Mesodermal cell (in vitro differentiated cells): ENCODE measurements at regions not wholly inside any gene's neighbourhood (a gene's known extent, or its start where the extent isn't known, plus 50 kb on each side); places are given as distances from the start of the nearest gene placed in this dataset.
A peak's percentile ranks its signal among the peaks of the same experiment; 100 is the strongest.

Experiments used
- H3K27ac ChIP-seq: 2 replicates; pipeline ENCODE4 v1.7.0; 2013; ENCODE audit warnings: mild to moderate bottlenecking, low read depth, low read length, moderate library complexity; ENCODE audit not compliant: severe bottlenecking
- H3K36me3 ChIP-seq: 2 replicates; pipeline ENCODE4 v1.7.1; 2013; ENCODE audit warnings: mild to moderate bottlenecking, low read length, moderate library complexity; ENCODE audit not compliant: control insufficient read depth, insufficient read depth
- H3K4me1 ChIP-seq: one replicate; pipeline ENCODE4 v1.7.1; 2013; ENCODE audit warnings: mild to moderate bottlenecking, low read length; ENCODE audit not compliant: insufficient read depth, control insufficient read depth, poor library complexity, severe bottlenecking
- H3K4me3 ChIP-seq: 2 replicates; pipeline ENCODE4 v1.7.0; 2013; ENCODE audit warnings: low read length, control low read depth, mild to moderate bottlenecking; ENCODE audit not compliant: insufficient read depth, poor library complexity, severe bottlenecking; ENCODE audit errors: extremely low read depth
- H3K9me3 ChIP-seq: 2 replicates; pipeline ENCODE4 v1.7.1; 2013; ENCODE audit warnings: mild to moderate bottlenecking, low read length, moderate library complexity; ENCODE audit not compliant: control insufficient read depth
- WGBS, 2 experiments: methylation state at CpG; one replicate each; pipeline ENCODE4 v1.1.5; 2013; ENCODE audit warnings: missing lambda C conversion rate in 2 of 2; ENCODE audit not compliant: insufficient coverage in 2 of 2; 5-methylcytosine and 5-hydroxymethylcytosine counted together

DNA sequence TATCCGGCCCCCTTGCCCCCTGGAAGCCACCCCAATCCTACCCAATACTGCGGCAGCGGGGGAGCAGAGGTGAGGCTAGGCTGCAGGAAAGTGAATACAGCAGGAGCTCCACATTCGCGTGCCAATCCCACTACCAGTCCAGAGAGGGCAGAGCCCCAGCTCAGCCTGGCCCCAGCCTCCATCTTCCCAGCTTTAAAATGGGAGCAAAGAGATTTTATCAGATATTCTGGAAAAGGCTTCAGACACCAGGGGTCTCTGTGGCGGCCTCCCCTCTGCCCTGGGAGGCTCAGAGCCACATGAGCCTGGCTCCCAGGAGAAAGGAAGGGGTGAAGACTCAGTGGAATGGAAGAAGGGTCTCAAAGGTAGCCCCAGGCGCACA lies 72.7 kb downstream of the NCOR2 start:
- WGBS, 2 experiments, result 92 to 100% methylated on average over 3 to 6 of the region's 7 CpGs

DNA sequence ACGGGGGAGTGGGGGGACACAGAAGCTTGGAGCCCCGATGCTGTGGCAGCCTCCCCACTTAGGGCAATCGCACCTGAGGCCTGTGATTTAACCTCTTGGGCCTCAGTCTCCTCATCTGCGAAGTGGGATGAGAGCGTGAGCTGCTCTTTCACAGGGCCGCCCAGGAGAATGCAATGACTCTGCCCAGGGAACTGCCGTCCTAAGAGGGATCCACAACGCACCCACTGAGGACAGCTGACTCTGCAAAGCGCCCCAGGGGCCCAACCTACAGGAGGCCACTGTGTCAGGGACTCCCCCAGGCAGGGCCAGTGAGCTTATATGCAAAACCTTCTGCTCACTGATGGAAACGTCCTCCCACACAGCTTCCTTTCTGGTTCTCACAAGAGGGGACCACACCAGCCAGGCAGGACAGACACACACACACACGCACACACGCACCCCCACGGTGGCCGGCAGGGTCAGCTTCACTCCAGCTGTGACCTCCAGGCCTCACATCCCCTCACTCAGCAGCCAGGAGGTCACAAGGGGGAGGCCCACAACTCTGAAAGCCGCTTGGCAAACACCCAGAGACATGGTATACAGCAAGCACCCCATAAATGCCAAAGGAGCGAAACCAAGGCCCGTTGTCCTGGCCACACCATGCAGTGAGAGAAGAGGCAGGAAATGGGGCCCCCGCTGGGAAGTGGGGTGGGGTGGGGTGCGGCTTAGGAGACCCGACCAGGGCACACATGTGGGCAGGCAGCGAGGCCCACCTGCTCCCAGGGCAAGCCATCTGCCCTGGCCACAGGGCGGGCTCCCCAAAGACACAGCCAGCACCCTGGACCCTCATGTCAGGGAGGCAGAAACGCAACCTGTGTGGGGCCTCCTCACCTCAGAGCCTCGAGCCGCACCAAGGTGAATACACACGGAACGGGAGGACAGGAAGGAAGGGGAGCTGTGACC lies 73.3 kb downstream of the NCOR2 start:
- Histone ChIP-seq H3K4me3 (no peak overlapping the region), H3K4me1 (peaks cover 15% of the 10 kb centered on the region), H3K27ac (no peak overlapping the region), H3K36me3 (peaks cover 47% of the 10 kb centered on the region), H3K9me3 (no peaks in the 10 kb centered on the region)
- 94 to 95% methylated on average over 19 to 23 of the region's 27 CpGs for WGBS, 2 experiments

More for the DNA sequence above, 72.7 kb downstream of the NCOR2 start:
- Histone ChIP-seq H3K4me3 (no peak overlapping the region), H3K4me1 (peaks cover 22% of the 10 kb centered on the region), H3K9me3 (no peaks in the 10 kb centered on the region), H3K27ac (no peak overlapping the region), H3K36me3 (peaks cover 44% of the 10 kb centered on the region)

DNA sequence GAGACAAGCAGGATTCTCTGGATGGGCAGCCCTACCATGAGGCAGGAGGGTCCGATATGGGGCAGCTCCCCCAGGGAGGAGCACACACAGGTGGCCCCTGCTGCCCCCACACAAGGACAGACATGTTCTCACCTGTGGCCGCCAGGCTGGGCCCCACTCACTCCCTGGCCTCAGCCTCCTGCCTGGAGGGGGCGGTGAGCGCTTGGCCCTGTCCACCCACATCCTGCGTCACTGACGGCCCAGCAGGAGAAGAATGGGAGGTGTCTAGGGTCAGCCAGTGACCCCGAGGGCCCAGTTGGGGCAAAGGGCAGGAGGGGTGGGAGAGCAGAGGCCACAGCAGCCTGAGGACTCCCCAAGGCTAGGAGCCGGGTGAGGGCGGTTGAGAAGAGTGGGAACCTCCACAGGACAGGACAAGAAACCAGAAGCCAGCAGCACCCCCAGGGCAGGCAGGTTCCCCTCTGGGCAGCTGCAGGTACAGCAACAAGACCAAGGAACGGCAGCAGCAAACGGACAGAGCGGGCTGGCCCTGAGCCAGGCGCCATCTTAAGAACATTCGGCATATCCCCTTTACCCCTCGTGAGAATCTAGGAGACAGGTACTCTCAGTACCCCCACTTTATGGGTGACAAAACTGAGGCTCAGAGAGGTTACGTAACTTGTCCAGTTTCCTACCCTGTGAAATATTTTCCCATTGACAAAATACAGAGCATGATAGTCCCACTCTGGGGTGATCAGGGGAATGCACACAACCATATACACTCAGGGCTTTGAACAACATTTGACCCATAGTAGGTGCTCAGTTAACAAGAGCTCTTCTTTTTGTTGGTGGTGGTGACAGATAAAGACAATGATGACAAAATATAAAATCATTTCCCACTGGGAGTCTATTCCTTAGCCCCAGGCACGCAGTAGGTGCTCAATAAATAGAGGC lies 74.3 kb downstream of the NCOR2 start:
- Histone ChIP-seq H3K9me3 (no peaks in the 10 kb centered on the region), H3K36me3 (peaks cover 47% of the 10 kb centered on the region), H3K4me3 (no peak overlapping the region), H3K27ac (no peak overlapping the region), H3K4me1 (peaks cover 9% of the 10 kb centered on the region)
- WGBS, 2 experiments, result 82 to 86% methylated on average over 9 to 16 of the region's 17 CpGs

DNA sequence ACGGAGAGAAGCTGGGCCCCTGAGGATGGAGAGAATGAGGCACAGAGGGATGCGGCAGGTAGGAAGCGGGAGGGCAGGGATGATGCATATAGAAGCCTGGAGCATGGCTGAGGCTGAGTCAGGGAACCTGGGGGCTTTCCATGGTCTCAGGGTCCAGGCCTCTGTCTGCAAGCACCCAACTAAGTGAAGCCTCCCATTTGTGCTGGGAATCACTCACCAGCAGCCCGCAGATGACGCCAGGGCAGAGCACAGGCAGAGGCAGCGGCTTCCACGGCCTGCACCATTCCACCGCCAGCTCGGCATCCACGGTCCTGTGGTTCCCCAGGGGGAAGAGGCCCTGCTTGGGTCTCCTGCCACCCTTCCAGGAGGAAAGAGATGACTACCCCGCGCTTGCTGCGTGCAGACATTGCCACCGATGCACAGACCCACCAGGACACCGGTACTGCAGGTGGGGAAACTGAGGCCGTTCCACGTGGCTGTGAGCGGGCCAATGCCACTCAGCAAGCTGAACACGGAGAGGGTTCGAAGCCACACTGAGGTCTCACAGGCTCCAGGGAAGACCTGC lies 75.5 kb downstream of the NCOR2 start:
- H3K4me3 ChIP-seq, result no peak overlapping the region
- no peaks in the 10 kb centered on the region for H3K9me3 ChIP-seq
- 96 to 98% methylated on average over 18 to 19 of the region's 20 CpGs for WGBS, 2 experiments
- peaks cover 50% of the 10 kb centered on the region for H3K36me3 ChIP-seq
- H3K27ac ChIP-seq, result no peak overlapping the region
- peaks cover 3% of the 10 kb centered on the region for H3K4me1 ChIP-seq

DNA sequence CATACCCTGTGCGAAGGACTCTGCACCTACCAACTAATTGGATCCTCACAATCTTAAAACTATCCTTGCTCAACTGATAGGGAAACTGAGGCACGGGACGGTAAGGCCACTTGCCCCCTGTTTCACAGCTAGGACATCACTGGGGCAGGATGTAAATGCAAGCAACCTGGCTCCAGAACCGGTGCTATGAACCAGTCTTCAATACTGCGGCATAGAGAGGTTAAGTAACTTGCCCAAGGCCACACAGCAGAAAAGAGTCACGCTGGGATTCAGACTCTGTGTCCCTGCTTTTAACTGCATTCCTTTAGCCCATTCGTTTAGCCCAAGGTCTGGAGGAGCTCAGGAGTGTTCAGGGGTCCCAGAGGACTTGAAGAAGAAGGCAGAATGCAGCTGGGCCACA lies 76.1 kb downstream of the NCOR2 start:
- no peak overlapping the region for H3K4me3 ChIP-seq
- H3K9me3 ChIP-seq, result no peaks in the 10 kb centered on the region
- H3K36me3 ChIP-seq, result peaks cover 54% of the 10 kb centered on the region
- 87 to 95% methylated on average over 7 of the region's 7 CpGs for WGBS, 2 experiments
- no peak overlapping the region for H3K27ac ChIP-seq
- no peaks in the 10 kb centered on the region for H3K4me1 ChIP-seq

GRCh38 chr12:124490584-124491305 lies 76.7 kb downstream of the NCOR2 start:
- Histone ChIP-seq H3K9me3 (no peaks in the 10 kb centered on the region), H3K4me3 (no peak overlapping the region), H3K36me3 (peaks cover 60% of the 10 kb centered on the region), H3K4me1 (no peaks in the 10 kb centered on the region), H3K27ac (no peak overlapping the region)
- 84 to 94% methylated on average over 11 to 14 of the region's 17 CpGs for WGBS, 2 experiments

GRCh38 chr12:124489915-124490583 lies 77.4 kb downstream of the NCOR2 start:
- H3K4me3 ChIP-seq, result no peak overlapping the region
- WGBS, 2 experiments, result 97 to 99% methylated on average over 8 to 9 of the region's 9 CpGs
- no peaks in the 10 kb centered on the region for H3K9me3 ChIP-seq
- H3K27ac ChIP-seq, result no peak overlapping the region
- peaks cover 60% of the 10 kb centered on the region for H3K36me3 ChIP-seq
- no peaks in the 10 kb centered on the region for H3K4me1 ChIP-seq

GRCh38 chr12:124489220-124489619 lies 78.2 kb downstream of the NCOR2 start:
- WGBS, 2 experiments, result 97 to 100% methylated on average over 3 of the region's 6 CpGs
- Histone ChIP-seq H3K9me3 (no peaks in the 10 kb centered on the region), H3K4me3 (no peak overlapping the region), H3K36me3 (peaks cover 61% of the 10 kb centered on the region), H3K27ac (no peak overlapping the region), H3K4me1 (no peaks in the 10 kb centered on the region)

GRCh38 chr12:124488520-124488919 lies 78.9 kb downstream of the NCOR2 start:
- Histone ChIP-seq H3K27ac (peak overlapping the region; percentile 10), H3K4me1 (no peaks in the 10 kb centered on the region), H3K9me3 (no peaks in the 10 kb centered on the region), H3K36me3 (peaks cover 61% of the 10 kb centered on the region), H3K4me3 (no peak overlapping the region)
- WGBS, 2 experiments, result 93 to 98% methylated on average over 5 to 9 of the region's 10 CpGs

- no peak overlapping the region for H3K27ac ChIP-seq
- no peaks in the 10 kb centered on the region for H3K9me3 ChIP-seq
- H3K4me1 ChIP-seq, result no peaks in the 10 kb centered on the region
- 40 to 100% methylated on average over 1 of the region's 3 CpGs for WGBS, 2 experiments
- H3K36me3 ChIP-seq, result peaks cover 66% of the 10 kb centered on the region
- H3K4me3 ChIP-seq, result no peak overlapping the region
Measured at GRCh38 chr12:124487834-124488165, 79.6 kb downstream of the NCOR2 start.
